Endothelial cell of umbilical vein (primary cell): ENCODE measurements at regions not wholly inside any gene's neighbourhood (a gene's known extent, or its start where the extent isn't known, plus 50 kb on each side); places are given as distances from the start of the nearest gene placed in this dataset.
"Not testable (repeated sequence)": the region's sequence is repeated elsewhere in the genome, so short reads cannot be mapped to it uniquely, and the experiment has no call there.

Experiments used
- EZH2 ChIP-seq: IDR thresholded peaks from 2 replicates; pipeline ENCODE4 v1.6.1; 2012; ENCODE audit warnings: borderline replicate concordance, low read depth, mild to moderate bottlenecking, moderate library complexity, low read length, inconsistent platforms; ENCODE audit not compliant: severe bottlenecking
- FOS ChIP-seq: IDR thresholded peaks from 2 replicates; pipeline ENCODE4 v1.6.1; 2011; ENCODE audit warnings: mild to moderate bottlenecking, low read length, moderate library complexity, borderline replicate concordance; ENCODE audit not compliant: insufficient read depth
- GATA2 ChIP-seq: IDR thresholded peaks from 2 replicates; pipeline ENCODE4 v1.7.0; 2011; ENCODE audit warnings: low read depth, mild to moderate bottlenecking, moderate library complexity, mixed read lengths, low read length; ENCODE audit not compliant: insufficient read length, insufficient read depth
- JUN ChIP-seq: IDR thresholded peaks from 2 replicates; pipeline ENCODE4 v1.6.1; 2011; ENCODE audit warnings: borderline replicate concordance, low read depth; ENCODE audit not compliant: insufficient read length, insufficient read depth
- MYC ChIP-seq: IDR thresholded peaks from one replicate; pipeline ENCODE4 v1.6.1; 2011; ENCODE audit warnings: mild to moderate bottlenecking, low read depth, low read length
- POLR2A ChIP-seq: IDR thresholded peaks from 2 replicates; pipeline ENCODE4 v1.6.1; 2012; ENCODE audit warnings: low read depth, mild to moderate bottlenecking, control low read depth, low read length
- POLR2AphosphoS5 ChIP-seq: IDR thresholded peaks from 2 replicates; pipeline ENCODE4 v1.6.1; 2012; ENCODE audit warnings: low read depth, mild to moderate bottlenecking, control low read depth, low read length, moderate library complexity; ENCODE audit not compliant: insufficient read depth
- TF ChIP-seq, protein P1 (sequence below), 2 donors: IDR thresholded peaks; 1 replicate in 1 of 2; 2 replicates in 1 of 2; pipeline ENCODE4 v1.5.1; 2011; ENCODE audit warnings: low read length in 2 of 2, mild to moderate bottlenecking in 2 of 2, moderate library complexity in 2 of 2, control low read depth in 1 of 2, inconsistent platforms in 1 of 2, low read depth in 1 of 2; ENCODE audit not compliant: insufficient read depth in 1 of 2; ENCODE audit errors: extremely low read depth in 1 of 2
- TF ChIP-seq, protein P2 (sequence below): IDR thresholded peaks from 2 replicates; pipeline ENCODE4 v1.6.1; 2011; ENCODE audit not compliant: insufficient read depth, insufficient read length

- TF ChIP-seq, protein P1, sequence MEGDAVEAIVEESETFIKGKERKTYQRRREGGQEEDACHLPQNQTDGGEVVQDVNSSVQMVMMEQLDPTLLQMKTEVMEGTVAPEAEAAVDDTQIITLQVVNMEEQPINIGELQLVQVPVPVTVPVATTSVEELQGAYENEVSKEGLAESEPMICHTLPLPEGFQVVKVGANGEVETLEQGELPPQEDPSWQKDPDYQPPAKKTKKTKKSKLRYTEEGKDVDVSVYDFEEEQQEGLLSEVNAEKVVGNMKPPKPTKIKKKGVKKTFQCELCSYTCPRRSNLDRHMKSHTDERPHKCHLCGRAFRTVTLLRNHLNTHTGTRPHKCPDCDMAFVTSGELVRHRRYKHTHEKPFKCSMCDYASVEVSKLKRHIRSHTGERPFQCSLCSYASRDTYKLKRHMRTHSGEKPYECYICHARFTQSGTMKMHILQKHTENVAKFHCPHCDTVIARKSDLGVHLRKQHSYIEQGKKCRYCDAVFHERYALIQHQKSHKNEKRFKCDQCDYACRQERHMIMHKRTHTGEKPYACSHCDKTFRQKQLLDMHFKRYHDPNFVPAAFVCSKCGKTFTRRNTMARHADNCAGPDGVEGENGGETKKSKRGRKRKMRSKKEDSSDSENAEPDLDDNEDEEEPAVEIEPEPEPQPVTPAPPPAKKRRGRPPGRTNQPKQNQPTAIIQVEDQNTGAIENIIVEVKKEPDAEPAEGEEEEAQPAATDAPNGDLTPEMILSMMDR (IDR thresholded peaks at IDR 0.05; ENCODE audit: extremely low read depth in 1 of 2, insufficient read depth in 1 of 2, low read depth in 1 of 2, low read length in 2 of 2): not testable (repeated sequence)
- TF ChIP-seq EZH2, JUN, POLR2AphosphoS5, POLR2A, FOS, MYC, GATA2: not testable (repeated sequence)
- TF ChIP-seq, protein P2, sequence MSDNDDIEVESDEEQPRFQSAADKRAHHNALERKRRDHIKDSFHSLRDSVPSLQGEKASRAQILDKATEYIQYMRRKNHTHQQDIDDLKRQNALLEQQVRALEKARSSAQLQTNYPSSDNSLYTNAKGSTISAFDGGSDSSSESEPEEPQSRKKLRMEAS: not testable (repeated sequence)
Measured at GRCh38 chr21:6429924-6430323, 4091.5 kb upstream of the TPTE start.
